Superior temporal gyrus (tissue), 1 donor: ENCODE measurements at regions not wholly inside any gene's neighbourhood (a gene's known extent, or its start where the extent isn't known, plus 50 kb on each side); places are given as distances from the start of the nearest gene placed in this dataset.
A peak's percentile ranks its signal among the peaks of the same experiment; 100 is the strongest.

ENCODE experiments used
- DNase-seq: peaks from one replicate; pipeline ENCODE4 v3.0.0-alpha.2; 2016; ENCODE audit errors: extremely low spot score

DNA sequence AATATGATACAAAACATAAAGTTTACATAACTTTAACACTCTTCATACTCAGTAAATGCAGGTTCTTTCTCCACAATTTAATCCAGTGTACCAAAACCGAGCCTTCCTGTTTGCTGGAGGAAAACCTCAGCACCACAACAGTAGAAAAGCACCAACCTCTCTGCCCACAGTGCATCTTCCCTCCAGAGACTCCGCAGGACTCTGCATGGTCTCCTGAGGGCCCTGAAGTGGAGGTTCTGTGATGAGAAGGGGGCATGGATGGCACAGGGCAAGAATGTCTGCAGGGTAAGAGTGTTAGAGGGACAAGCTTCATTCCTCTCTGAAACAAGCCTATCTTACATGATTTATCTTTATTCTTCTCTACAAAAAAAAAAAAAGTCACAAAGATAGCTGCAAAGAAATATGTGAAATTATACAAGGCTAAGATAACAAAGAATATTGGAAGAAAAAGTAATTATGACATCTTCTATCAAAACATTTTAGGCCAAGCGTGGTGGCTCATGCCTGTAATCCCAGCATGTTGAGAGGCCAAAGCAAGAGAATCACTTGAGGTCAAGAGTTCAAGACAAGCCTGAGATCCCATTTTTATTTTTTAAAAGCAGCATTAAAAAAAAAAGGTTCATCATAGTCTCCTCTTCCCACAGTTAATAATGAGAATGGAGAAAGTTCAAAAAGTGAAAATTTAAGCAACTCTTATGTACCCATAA is 102.0 kb downstream of the VPREB1 start:
- DNase-seq, result no peak

DNA sequence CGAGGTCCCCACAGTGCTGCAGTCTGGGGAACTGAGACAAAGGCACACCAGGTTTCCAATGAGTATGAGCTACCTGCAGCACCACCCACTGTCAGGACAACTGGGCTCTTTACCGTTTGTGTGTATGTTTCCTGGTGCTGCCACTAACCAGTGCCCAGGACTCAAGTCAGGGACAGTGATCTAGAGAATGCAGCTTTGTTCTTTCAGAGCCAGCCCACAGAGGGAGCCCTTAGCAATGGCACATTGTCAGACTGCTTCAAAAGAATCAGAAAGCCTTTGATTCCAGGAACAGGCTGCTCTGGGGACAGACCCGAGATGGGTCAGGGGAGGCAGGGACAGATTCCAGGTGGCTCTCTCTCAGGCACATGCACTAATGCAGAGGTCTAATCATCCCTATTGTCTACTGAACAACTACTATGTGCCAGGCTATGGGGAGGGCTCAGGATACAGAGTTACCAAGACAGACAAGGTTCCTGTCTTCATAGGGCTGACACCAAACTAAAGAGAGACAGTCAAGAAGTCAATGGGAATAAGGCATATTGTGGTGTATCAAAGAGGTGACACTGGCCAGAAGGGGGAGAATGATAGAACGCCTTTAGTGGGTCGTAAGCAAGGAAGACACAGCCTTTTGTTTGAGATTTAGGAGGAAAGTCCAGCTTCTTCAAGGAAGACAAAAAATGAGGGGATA is 103.7 kb downstream of the VPREB1 start:
- DNase-seq, result peak; percentile 88

DNA sequence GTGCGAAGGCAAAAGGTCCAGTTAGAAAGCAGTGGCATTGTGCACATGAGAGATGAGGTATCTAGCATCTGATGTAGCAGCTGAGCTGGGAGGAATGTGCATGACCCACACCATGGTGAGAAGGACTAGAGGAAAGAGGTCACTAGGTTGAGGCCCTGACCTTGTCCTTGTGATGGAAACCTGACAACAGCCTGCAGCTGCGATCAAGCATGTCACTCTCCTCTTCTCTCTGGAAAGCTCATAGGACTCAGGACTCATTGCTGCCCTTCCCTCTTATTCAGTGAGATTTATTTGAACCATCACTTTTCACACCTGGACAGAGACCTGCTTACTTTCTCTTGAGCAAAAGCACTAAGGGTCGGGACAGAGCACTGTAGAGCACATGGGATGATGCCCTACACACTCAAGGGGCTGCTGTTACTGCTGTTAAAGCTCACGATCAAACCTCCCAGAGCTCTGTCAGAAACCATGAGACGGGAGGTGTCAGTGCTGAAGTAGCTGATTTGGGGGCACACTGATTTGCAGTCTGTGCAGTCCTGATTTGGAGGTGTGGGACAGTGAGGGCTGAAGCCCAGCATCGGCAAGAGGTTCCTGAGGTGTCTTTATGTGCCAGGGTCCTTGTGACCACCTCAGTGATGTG is 104.3 kb downstream of the VPREB1 start:
- no peak for DNase-seq

DNA sequence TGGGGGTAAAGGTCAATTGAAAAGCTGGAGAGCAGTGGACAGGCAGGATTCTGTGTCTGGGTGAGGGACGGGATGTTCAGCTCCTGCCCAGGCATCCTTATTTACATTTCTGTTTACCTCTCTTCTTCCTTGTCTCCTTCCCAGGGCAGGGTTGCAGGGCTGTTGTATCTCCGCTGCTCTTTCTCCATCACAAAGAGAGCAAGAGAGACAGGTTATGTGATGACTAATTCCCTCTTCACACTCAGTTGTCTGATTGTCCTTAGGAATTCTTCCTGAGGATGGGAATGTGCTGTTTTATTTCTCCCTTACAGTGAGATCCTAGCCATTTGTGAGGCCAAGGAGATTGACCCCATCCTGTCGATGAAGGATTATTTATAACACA is 104.9 kb downstream of the VPREB1 start:
- DNase-seq, result no peak

DNA sequence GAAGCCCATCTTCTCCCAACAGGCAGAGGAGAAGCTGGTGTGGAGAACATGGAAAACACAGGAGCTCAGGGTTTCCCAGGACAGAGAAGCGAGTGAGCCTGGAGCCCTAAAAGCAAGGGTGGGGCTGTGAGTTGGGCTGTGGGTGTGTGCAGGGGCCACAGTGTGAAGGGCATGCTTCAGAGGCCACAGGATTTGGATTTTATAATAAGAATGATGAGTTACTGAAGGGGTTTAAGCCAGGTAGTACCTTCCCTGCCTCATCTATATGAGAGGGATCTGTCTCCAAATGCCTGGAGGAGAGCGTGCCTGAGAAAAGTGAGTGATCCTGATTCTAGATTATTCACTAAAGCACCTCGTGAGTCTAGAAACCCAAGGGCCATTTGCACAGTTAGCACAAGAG is 106.8 kb downstream of the VPREB1 start:
- DNase-seq, result no peak

DNA sequence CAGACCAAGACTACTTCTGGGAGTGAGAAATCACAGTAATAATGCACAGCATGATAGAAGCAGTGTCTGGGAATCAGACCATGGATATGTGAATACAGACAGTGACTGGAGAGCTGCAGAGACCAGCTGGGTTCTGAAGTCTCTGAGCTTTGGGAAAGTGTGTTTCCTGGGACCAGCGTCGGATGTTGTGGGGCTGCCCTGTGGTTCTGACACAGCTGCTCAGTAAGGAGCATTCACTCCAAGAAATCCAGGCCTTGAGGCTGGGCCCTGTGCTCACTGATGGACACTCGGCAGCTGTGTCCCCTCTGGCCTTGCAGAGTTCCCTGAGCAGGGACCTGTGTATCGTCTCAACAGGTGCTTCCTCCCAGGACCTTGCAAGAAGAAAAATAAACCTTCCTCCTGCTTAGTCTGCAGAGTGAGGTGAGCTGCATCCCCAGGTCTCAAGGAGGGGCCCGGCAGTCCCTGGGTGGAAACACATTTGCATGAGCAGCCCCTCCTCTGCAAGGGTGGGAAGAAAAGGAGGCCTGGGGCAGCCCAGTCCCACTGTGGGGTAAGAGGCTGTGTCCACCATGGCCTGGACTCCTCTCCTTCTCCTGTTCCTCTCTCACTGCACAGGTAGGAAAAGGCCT is 107.9 kb downstream of the VPREB1 start:
- DNase-seq, result no peak

DNA sequence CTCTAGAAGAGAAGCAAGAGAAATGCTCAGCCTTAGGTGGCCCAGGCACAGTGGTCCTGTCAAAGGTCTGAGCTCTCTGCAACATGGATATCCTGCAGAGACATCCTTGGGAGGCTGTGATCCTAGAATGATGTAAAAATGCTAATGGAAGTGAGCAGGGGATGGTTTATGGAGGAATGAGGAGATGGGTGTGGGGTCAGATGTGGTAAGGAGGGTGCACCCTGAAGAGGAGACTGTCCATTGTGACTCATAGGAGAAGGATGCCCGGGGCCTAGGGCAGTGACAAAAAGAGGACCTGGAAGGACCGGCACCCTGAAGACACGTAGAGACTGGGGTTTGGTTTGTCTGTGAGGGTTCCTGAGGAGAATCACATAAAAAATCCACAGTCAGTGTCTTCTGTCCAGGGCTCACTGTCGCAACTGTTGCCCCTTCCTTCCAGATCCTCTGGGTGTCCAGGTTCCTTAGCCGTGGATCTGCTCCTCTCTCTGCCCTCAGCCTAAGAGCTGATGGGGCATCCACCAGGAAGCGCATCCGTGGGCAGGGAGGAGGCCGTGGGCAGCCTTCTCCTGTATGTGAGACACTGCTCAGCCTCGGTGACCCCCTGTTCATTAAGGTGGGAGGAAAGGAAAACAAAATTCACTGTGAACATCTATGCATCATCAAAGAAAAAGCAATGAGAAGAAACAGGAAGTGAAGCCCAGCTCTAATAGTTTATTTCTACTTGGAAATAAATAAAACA is 110.7 kb downstream of the VPREB1 start:
- DNase-seq, result no peak

DNA sequence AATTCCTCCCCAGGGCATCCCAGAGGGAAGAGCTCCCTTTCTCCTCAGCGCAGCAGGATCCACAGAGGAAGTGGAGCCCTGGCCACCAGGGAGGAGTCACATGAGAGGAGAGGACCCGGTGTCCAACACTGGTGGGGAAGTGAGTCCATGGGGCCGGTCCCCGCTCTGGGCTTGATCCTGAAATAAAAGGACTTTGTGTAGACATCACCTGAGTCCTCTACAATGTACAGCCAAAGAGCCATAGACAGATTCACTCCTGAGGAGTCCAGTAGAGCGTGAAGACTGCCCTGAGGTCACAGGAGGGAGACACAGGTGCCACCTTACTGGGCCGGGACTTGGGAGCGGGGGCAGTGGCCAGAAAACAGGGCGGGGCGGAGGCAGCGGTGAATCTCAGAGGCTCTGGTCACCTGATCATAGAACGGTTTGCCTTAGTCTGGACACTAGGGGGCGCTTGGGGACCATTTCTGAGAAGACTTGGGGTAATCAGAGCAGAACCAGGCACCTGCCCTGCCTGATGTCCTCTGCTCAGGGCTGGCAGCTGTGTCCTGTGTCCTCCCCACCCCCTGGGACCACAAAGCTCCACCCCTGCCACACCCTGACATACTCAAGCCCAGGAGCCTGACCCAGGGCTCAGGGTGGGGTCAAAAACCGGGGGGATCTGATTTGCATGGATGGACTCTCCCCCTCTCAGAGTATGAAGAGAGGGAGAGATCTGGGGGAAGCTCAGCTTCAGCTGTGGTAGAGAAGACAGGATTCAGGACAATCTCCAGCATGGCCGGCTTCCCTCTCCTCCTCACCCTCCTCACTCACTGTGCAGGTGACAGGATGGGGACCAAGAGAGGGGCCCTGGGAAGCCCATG is 112.7 kb downstream of the VPREB1 start:
- DNase-seq, result peak; percentile 87

DNA sequence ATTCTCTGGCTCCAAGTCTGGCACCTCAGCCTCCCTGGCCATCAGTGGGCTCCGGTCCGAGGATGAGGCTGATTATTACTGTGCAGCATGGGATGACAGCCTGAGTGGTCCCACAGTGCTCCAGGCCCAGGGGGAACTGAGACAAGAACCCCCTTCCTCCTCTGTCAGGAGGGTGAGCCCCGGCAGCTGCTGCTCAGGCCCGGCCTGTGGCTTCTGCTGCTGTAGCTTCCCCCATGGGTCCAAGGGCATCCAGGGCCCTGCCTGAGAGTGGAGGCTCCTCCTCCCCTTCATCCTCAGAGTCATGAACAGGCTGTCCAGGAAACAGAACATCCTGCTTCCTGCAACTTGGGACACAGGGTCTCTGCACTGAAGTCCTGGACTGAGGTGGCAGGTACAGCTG is 113.6 kb downstream of the VPREB1 start:
- DNase-seq, result no peak

DNA sequence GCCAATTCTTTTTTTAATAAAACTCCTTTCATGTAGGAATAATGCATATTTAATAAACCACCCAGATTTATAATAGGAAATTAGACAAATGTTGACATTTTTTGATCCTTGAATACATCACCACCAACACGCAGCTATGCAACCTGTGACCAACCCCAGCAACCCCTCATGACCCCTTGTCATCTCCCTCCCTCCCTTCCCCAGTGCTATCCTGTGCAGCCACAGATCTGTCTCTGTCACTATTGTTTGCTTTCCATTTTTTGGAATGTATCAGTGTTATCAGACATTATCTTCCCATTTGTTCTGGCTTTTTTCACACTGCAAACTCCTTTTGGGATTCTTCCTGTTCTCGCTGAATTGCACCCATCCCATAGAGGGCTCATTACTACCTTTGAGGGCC is 114.1 kb downstream of the VPREB1 start:
- no peak for DNase-seq

DNA sequence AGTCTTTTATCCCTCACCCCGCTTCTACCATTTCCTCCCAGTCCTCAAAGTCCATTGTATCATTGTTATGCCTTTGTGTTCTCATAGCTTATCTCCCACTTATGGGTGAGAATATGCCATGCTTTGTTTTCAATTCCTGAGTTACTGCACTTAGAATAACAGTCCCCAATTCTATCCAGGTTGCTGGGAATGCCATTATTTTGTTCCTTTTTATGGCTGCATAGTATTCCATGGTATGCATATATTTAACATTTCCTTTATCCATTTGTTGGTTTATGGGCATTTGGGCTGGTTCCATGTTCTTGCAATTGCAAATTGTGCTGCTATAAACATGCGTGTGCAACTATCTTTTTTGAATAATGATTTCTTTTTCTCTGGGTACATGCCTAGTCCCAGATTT is 114.9 kb downstream of the VPREB1 start:
- DNase-seq, result no peak

DNA sequence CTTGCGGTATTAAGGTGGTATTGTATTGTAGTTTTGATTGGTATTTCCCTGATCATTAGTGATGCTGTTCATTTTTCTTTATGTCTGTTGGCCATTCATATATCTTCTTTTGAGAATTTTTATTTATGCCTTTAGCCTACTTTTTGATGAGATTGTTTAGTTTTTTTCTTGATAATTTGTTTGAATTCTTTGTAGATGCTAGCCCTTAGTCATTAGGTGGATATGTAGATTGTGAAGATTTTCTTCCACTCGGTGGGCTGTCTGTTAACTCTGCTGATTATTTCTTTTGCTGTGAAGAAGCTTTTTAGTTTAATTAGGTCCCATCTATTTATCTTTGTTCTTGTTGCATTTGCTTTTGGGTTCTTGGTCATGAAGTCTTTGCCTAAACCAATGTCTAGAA is 115.4 kb downstream of the VPREB1 start:
- no peak for DNase-seq

DNA sequence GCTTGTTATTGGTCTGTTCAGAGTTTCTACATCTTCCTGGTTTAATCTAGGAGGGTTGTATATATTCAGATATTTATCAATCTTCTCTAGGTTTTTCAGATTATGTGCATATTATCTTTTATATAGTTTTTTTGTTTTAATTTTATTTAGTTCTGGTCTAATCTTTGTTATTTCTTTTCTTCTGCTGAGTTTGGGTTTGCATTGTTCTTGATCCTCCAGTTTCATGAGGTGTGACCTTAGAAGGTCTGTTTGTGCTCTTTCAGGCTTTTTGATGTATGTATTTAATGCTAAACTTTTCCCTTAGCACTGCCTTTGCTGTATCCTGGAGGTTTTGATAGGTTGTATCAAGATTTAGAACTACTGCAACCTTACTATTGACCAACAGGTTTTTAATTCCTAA is 117.7 kb downstream of the VPREB1 start:
- no peak for DNase-seq

DNA sequence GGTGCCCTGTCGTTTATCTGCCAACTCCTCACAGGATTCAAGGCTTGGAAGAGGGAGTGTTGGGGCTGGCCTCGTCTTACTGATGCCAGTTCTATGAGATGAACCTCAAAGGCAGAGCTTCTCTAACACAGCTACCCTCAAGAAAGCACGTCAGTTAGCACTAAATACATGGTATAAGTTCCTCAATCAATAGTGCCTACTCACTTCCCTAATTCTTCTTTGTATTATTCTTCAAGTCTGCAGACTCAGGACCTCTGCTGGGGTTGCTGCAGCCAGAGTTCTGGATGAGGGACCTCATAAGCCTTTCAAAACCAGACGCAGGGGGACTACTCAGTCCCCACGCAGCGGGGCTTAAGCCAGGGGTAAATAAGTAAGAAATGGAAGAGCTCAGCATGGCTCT is 118.3 kb downstream of the VPREB1 start:
- DNase-seq, result no peak

DNA sequence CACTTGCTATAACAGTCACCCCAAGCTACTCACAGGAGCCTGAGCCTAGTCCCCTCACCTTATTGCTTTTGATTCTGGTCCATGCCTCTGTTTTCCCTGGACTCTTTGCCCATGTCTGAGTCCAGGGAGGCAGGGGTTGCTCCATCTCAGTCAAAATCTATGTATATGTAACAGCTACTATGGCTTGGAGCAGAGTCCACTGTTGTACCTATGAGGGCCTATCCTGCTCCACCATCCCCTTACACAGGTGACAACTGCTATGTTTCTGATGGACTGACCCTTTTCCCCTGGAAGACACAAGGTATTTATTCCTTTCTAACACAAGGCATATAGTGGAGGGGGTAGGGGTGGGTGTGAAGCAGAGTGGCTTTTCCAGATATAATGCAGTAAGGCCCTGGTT is 119.6 kb downstream of the VPREB1 start:
- DNase-seq, result no peak

DNA sequence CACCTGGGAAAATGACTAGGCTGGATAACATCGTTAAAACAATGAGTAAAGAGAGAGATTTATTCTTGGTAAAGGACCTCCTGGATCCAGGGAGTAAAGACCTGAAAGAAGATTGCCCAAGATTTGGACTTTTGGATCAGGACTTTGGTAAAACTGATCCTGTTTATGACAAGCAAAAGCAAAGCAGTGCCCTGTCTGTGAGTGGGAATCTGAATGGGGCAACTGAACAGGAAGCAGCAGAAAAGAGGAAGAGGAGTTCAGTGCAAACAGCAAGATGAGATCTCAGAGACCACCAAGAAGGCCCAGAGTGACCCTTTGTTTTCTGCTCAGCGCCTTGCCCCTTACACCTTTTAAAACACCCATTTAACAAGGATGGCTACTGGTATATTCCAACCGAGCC is 122.0 kb downstream of the VPREB1 start:
- DNase-seq, result no peak

DNA sequence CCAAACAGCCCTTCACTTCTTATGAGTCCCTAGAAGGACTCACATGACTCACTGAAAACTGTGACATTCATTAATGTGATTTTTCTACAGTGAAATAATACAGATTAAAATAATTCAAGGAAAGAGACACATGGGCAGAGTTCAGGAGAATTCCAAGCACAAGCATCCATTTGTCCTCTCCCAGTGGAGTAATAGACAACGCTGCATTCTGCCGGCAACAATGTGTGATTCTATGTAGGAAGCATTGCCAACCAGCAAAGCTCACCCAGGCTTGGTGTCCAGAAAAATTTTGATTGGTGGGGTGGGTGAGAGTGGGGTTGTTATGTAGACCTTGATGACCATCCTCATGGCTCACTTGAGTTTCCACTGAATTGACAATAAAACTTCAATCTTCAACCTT is 123.9 kb downstream of the VPREB1 start:
- DNase-seq, result peak; percentile 62

DNA sequence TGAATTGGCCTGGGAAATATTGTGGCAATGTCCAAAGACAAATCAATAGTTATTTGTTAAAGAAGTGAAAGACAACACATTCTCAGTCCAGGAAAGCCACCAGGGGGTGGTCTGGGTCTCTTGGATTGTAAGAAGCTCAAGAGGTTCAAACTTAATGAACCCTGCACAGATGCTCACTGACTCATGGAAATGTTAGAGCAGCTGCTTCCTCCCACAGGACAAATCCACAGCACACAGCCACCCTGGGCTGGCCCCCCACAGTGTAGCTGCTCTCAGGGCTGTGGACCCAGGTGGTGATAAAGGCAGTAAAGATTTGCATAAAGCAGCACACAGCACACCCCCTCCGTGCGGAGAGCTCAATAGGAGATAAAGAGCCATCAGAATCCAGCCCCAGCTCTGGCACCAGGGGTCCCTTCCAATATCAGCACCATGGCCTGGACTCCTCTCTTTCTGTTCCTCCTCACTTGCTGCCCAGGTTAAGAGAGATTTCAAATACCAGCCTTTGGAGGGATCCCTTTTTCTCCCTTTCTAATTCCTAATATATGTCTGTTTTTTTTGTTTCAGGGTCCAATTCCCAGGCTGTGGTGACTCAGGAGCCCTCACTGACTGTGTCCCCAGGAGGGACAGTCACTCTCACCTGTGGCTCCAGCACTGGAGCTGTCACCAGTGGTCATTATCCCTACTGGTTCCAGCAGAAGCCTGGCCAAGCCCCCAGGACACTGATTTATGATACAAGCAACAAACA is 124.8 kb downstream of the VPREB1 start:
- DNase-seq, result peak; percentile 23

DNA sequence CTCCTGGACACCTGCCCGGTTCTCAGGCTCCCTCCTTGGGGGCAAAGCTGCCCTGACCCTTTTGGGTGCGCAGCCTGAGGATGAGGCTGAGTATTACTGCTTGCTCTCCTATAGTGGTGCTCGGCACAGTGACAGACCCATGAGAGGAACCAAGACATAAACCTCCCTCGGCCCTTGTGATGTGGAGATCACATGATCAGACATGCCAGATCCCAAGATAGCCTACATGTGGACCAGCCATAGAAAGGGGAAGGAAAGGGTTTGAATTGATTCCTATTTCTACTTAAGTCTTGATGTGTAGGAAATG is 125.3 kb downstream of the VPREB1 start:
- peak; percentile 35 for DNase-seq

DNA sequence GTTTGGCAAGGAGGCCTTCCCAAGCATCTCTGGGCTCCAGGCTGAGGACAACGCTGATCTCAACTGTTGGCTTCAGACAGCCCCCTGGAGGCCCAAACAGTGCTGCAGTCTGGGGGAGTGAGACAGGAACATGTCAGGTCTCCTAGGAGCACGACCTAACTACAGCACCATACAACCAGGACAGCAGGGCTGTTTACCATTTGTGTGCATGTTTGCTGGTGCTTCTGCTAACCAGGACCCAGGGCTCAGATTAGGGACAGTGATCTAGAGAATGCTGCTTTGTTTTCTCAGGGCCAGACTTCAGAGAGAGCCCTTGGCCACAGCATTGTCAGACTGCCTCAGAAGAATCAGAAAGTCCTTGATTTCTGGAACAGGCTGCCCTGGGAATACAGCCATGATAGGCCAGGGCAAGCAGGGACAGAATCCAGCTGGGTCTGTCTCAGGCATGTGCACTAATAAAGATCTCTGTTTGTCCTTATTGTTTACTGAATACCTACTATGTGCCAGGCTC is 126.5 kb downstream of the VPREB1 start:
- no peak for DNase-seq
